Stimulated activated CD4-positive, alpha-beta T cell treated with anti-CD3 and anti-CD28 coated beads, Interleukin-2, amount 100 ng/mL, for 24 hours (primary cell): ENCODE measurements at regions not wholly inside any gene's neighbourhood (a gene's known extent, or its start where the extent isn't known, plus 50 kb on each side); places are given as distances from the start of the nearest gene placed in this dataset.

Source experiments
- DNase-seq, 2 donors: peaks; one replicate each; pipeline ENCODE4 v3.0.0-alpha.2; 2020

DNA sequence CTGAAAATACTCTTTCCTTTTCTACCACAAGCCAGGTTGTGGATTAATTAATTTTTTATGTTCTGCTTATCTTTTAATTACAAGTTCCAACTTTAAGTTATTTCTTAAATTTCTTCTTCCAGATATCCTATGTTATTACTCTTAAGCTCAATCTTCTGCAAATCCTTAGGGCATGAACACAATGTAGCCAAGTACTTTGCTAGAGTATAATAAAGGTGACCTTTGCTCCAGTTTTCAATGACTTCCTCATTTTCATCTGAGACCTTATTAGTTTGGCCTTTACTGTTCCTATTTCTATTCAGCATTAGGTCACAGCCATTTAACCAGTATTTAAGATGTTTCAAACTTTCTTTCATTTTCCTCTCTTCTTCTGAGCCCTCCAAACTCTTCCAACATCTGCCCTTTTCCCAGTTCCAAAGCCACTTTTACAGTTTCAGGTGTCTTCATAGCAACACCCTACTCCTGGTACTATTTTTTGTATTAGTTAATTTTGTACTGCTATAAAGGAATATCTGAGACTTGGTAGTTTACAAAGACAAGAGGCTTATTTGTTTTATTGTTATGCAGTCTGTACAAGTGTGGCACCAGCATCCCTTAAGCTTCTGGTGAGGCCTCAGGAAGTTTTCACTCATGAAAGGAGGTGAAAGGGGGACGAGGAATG is 886.2 kb upstream of the GHITM start:
- no peak for DNase-seq

DNA sequence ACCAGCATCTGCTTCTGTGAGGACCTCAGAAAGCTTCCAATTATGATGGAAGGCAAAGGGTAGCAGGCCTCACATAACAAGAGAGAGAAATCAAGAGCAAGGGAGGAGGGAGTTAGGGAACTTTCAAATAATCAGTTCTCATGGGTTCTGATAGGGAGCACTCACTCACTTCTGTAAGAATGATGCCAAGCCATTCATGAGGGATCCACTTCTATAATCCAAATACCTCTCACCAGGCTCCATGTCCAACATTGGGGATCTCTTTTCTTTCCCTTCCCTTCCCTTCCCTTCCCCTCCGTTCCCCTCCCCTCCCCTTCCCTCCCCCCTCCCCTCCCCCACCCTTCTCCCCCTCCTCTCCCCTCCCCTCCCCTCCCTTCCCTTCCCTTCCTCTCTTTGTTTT is 884.6 kb upstream of the GHITM start:
- DNase-seq: no peak

DNA sequence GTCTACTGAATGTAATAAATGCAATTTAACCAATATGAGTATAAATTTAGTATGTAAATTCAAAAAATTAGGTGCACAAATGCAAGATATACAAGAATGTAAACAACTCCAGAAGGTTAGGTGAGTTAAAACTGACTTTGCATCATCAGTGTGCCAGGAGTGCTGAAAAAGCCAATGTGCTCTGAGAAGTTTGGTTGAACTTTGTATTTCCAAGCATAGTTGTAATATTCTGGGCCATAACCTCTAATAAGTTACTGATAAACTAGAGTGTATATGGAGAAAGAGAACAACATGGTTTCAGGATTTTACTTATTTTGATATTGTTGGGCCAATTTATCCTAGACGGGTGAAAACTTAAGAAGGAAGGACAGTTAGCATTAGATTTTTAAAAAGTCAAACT is 876.9 kb upstream of the GHITM start:
- DNase-seq: no peak

DNA sequence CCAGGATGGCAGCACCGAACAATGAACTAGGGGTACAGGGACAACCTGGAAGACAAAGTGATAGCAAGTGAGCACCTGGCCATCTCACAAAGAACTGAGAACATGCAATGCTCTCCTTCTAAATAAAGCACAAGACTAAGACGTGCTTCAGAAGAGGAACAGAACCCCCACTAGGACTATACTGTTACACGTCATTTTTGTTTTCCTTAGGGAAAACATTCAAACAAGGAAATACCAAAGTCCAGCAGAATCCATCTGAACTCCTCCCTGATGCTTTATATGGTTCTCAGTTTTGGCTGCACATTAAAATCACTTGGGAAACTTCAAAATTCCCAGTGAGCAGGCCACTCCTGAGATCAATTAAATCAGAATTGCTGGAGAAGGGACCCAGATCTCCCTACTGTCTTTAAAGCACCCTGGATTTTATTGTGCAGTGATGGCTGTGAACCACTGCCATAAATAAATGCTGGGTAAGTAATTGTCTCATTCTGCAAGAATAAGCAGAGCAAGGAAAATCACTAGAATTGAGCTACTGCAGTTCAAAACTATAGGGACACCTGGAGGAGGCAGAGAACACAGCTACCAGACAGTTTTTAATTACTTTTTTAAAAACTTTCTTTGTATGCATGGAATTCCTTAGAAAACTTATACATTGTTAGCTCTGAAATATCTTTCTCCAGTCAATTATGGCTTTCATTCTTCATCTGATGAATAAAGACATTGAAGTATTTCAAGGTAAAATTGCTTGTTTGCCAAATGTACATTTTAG is 866.5 kb upstream of the GHITM start:
- no peak for DNase-seq

DNA sequence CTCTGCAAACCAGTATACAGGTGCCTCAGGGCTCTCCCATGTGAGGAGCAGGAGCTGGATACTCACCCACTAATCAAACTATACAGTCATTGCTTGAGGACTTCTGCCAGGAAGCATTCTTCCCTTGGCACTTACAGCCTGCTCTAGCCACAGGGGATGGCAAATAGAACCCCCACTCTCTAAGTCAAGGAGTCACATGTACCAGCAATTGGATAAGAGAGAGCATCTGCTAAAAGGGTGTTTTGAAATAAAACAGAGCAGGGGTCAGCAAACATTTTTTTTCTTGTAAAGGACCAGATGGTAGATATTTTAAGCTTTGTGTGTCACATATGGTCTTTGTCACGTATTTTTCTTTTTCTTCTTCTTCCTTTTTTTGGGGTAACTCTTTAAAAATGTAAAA is 865.2 kb upstream of the GHITM start:
- no peak for DNase-seq

DNA sequence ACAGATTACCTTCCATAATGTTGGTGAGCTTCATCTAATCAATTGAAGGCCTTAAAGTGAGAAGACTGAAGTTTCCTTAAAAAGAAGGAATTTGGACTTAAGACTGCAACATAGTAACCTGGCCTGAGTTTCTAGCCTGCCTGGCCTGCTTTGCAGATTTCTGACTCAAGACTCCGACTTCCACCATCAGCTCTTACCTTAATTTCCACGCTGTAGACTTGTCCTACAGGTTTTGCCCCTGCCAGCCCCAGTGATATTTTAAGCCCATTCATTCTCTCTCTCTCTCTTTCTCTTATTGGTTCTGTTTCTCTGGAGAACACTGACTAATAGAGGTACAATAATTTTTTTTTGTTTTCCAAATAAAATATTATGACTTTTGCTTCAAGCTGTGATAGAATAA is 862.3 kb upstream of the GHITM start:
- DNase-seq: no peak

DNA sequence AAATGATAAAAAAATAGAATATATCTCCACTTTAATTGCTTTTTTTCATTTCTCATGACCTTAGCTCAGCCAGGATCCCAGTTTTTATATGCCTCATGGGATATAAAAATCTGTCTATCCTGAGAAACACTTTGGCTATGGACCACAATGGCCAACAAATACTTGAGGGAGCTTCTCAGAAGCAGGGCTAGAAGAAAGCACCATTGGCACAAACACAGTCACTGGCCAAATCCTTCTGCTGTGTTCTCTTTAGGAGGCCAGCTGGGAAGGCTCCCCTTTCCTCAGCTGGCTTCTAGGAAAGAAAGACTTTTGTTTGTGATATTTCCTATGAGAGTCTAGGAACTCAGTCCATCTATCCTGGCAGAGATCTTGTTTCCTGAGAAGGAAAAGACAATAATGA is 856.2 kb upstream of the GHITM start:
- no peak for DNase-seq

DNA sequence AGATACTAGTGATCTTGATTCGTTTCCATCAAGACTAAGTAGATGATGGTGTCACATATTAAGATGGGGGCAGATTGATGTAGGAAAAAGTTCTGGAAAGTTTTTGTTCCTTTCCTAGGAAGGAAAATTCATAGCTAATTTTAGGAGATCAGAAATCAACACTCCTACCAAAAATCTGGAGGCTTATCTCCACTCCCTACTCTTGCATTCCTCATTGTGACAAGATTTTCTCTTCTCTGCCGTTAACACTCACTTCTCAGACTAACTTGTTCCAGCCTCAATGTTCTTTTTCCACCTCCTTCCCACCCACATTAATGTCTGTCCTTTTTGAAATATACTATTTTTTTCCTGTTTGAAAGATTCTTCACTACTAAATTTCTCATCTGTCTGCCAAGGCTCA is 851.9 kb upstream of the GHITM start:
- DNase-seq: no peak

DNA sequence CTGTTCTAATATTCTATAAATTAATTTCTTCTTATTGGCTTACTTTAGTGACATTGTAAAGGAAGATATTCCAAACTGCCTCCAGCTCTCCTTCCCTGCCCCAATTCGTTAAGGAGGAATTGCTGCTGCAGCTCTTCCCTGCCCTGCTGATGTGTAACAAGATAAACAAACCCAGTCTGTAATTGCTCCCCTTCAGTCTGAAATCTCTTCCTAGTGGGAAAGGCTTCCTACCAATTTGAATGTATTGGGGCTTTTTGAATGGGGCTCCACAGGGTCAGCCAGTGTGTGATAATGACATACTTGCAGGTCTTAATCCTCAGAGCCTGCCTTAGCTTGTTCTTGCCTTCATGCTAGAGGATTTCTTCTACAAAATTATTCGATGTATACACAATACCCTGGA is 849.9 kb upstream of the GHITM start:
- no peak for DNase-seq

DNA sequence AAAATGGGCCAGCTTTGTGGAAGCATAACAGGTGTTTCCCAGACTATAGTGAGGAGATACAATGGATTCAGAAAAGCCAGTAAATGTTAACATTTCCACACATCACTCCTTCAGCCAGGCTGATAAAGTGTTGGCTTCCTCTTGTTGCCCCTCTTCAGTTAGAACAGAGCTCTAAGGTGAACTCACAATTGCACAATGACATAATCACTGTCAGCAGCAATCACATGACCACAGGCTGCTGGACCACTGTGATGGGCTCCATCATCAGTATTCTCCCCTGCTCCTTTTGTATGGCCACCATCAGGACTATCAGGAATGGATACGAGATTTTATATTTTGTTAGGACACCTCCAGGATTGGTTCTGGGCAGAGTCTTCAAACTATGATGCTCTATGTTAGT is 849.4 kb upstream of the GHITM start:
- DNase-seq: no peak

DNA sequence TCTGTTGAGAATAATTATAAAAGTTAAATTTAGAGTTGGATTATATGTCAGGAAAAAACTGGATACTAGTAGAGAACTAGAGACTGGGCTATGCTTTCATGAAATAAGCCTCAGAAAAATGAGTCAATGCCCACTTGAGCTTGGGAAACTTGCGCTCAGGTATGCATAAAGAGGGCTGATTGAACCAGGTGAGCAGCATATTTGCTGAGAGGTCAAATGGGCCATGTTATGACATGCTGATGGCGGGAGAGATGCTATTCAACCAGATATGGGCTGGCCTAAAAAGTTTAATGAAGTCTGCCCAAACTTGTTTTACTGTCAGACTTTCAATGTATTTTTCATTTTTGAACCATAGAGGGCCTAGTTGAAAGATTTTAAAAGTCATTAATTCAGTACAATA is 837.6 kb upstream of the GHITM start:
- no peak for DNase-seq

DNA sequence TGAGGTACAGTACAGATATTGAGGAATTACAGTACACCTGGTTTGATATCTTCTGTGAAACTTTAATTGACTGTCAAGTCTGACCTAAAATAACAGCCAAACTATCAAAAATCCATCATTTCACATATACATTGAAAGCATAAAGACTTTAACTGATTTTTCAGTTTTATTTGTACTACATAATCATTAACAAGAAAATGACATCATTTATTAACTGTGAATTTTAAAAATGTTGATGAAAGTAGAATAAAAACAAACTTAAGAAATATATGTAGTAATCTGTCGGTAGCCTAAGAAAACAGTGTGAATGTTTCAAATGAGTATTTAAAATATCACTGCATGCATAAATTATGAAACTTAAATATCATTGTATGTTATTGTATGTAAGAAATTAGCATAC is 836.7 kb upstream of the GHITM start:
- DNase-seq: no peak

DNA sequence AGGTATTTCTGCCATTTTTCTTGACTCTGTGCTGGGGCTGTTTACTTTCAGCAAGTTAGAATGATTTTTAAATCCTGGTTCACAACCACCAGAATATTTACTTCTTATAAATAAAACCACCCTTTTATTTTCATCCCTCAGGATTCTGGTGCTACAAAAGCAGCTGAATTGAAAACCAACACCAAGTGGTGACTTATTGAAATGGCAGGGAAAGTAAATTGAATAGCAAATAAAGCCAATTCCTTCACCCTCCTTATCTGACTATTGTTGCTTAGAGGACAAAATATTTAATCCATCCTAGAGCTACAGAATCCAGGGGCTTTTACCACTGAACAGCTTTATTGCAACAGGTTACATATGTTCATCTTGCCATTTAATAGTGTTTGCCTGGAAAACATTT is 828.6 kb upstream of the GHITM start:
- DNase-seq: no peak

DNA sequence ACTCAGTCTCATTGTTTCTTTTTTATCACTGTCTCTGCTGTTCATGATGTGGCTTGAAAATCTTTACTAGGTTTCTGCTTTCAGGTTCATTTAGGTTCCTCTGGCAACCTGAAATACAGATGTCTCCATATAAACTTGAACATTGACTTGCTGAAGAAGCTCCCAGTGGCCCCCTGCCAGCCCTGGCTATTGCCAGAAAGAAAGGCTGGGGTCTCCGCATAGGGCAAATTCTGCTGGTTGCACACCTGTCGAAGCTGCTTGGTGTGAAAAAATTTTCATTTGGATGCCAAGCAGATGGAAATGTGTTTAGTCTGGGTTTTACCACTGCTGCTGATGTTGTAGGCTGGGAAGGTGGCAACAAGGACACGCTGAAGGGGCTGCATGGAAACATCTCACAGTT is 826.7 kb upstream of the GHITM start:
- DNase-seq: no peak

DNA sequence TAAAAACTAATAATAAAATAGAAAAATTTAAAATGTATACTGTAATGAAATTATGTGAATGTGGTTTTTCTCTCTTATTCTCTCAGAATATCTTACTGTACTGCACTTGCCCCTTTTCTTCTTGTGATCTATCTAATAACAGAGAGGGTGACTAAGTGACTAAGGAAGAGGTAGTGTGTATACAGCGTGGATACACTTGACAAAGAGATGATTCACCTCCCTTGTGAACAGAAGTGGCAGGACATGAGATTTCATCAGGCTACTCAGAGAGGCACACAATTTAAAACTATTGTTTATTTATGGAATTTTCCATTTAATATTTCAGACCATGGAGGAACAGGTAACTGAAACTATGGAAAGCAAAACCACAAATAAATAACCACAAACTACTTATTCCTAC is 806.6 kb upstream of the GHITM start:
- DNase-seq: no peak

DNA sequence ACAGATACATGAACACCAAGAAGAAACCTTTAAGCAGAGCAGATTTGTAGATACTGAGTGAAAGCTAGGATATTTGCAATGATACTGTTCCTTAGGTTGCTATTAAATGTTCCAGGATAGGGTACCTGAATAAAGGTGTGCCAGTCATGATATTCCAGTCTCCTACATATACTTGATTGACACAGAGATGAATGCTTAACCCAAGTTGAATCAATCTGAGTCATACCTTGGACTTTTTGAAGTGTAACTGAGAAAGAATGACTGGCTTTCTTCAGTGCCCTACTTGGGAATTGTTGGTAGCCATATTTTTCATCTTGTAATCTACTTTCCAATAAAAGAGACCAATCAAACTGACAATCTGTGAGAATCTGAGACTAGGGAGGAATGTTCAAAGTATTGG is 805.7 kb upstream of the GHITM start:
- no peak for DNase-seq

DNA sequence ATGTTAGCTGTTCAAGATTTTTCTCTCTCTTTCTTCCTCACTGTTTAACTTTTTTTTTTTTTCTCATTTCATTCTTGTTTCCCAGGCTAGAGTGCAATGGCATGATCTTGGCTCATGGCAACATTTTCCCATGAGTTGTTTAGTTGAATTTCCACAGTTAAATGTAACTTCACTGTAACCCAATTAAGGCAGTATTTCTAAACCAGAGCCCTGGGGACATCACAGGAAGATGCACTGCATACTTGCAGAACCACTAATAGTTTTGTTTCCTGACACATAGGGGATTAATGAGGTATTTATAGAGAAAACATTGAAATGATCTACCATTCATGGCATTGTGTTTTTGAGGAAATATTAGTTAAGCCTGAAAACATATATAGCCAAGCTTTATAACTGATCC is 795.6 kb upstream of the GHITM start:
- DNase-seq: no peak

DNA sequence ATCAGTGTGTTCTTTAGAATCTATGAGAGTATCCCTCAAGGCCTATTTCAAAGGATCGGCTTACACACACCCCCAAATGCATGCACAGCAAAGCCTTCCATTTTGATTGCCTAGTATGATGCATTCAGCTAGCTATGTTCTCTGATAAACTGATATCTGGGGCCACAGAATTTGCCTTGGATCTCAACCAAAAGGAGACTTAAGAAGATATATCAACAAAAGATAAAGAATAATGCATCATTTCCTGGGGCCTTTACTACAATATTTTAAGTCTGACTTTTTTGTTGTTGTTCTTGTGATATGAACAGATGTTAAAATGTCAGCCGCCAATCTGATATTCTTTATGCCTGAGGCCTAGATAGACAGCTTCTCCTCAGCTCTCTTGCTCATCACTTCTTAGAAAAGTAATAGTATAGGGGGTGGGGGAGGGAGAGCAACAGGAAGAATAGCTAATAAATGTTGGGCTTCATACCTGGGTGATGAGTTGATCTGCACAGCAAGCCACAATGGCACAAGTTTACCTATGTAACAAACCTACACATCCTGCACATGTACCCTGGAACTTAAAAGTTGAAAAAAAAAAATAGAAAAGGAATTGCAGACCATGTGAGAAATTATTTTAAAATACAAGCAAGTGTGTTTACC is 792.9 kb upstream of the GHITM start:
- DNase-seq: no peak

DNA sequence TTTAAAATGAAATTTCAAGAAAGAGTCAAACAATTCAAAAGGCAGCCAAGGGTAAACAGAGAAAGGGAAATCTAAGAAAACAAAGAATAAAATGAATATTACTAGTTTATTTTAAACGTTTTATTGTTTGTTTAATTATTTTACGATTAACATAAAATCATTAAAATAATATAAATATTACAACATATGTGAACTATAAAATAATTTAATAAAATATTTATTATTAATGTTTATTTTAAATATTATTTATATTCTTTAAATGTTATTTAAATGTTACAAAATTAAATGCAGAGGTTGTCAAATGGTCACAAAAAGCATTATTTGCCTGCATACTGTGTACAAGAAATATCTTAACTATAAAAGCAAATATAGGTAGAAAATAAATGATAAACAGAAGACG is 786.7 kb upstream of the GHITM start:
- DNase-seq: no peak

DNA sequence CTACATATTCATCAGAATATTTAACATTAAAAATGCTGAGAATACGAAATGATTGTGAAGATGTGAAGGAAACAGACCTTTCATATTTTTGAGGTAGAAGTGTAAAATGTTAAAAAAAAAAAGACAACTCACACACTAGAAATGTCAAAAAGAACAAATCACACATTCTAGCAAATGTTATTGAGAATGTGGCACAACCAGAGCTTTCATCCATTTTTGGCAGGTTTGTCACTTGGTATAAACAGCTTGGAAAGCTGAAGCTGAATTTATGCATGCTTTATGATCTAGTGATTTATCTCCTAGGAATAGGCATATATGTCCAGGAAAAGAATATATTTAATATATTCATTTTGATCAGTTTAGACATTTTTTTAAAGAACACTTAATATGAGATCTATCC is 784.9 kb upstream of the GHITM start:
- no peak for DNase-seq

DNA sequence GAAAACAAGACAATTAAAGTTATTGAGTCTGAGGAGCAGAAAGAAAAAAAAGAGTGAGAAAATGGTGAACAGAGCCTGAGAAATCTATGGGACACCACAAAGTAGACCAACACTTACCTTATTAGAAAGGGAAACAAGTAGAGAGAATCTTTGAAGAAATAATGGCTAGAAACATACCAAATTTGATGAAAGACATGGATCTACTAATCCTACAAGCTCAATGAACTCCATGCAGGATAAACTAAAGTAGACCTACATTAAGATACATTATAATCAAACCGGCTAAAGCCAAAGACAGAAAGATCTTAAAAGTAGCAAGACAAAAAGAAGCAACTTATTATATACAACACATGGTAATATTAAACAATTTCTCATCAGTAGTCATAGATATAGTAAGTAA is 782.3 kb upstream of the GHITM start:
- DNase-seq: no peak

DNA sequence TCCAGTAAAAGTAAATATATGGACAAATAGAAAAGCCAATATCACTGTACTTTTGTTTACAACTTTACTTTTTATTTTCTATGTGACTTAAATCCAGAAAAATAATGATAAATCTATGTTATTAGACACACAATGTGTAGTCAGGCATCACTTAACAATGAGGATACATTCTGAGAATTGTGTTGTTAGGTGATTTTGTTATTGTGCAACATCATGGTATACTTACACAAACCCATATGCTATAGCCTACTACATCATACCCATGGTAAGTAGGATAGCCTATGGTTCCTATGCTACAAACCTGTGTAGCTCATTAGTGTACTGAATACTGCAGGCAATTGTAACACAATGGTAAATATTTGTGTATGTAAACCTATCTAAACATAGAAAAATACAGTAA is 781.7 kb upstream of the GHITM start:
- no peak for DNase-seq

DNA sequence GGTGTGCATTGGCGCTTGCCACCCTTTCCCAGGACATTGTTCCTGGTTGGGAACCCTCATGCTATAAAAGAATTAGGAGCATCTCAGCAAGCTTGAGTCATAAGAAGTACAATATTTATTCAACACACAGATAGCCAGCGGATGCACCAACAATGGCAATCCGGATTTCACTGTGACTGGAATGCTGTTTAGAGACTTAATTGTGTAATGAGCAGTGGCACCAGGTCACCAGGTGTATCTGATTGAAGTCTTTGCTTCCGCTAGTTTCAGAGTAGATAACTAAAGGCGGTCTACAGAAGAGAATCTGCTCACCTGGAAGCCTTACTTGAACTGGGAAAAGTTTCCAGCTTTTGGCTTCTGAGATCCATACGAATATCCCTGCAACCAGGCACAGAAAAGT is 772.3 kb upstream of the GHITM start:
- DNase-seq: no peak

DNA sequence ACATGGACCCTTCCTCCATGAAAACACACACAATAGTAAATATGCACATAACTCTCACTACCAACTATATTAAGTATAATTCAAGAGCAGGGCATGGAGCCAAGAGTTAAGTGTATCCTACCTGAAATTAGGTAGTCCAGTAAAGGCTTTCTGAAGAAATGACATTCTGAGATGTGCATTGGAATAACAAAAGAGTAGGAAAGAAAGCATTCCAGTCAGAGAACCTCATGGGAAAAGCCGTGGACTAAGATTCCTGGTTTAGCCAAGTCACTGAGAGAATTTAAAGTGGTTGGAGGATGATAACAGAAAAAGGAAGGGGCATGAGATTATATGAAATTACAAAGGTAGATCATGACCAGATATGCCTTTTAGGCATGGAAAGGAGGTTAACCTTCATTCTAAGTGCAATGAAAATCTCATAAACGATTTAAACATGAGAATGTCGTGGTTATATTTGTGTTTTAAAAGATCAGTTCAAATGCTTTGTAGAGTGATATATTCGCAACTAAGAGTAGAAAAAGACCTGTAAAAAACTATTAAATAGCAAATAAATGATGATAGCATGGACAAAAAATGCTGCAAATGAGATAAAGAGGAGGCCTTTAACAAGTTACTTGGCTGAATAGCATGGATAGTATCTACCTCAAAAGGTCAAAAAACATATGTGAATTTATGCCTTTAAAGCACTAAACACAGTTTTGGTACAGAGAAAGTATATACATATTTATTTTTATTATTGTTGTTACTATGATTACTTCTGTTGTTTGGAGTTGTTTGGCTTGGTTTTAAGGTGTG is 767.4 kb upstream of the GHITM start:
- DNase-seq: no peak
